ENCODE measurements at regions not wholly inside any gene's neighbourhood (a gene's known extent, or its start where the extent isn't known, plus 50 kb on each side); places are given as distances from the start of the nearest gene placed in this dataset.
"Not testable (repeated sequence)": the region's sequence is repeated elsewhere in the genome, so short reads cannot be mapped to it uniquely, and the experiment has no call there.

DNA sequence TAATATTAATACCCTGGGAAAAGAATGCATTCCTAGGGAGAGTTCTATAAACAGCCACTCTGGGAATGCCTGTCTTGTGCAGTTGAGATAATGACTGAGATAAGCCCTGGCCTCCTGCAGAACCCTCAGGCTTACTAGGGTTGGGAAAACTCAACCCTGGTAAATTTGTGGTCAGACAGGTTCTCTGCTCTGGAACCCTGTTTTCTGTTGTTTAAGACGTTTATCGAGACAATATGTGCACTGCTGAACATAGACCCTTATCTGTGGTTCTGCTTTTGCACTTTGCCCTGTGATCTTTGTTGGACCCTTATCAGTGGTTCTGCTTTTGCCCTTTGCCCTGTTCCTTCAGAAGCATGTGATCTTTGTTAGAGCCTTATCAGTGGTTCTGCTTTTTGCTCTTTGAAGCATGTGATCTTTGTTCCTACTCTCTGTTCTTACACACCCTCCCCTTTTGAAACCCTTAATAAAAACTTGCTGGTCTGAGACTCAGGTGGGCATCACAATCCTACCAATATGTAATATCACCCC, 2754.0 kb downstream of the PCDH9 start:
- DNase-seq (ENCODE audit: low read depth in 2 of 2) = not testable (repeated sequence)

DNA sequence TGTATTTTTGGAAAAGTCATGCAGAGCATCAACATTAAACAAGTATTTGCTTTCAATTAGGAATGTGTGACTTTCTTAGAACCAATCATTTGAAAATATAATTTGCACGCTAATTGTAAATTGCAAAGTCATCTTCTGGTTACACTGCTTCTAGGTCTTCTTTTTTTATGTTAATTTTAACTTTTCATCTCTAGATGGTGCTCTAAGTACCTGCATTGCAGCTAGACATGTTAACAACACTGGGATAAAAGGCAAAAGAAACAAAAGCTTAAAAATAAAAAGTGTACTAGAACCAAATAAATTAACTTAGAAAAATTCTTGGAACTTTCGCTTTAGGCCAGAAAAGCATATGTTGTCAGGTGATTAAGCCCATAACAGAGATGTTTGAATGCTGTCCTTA, 2758.2 kb downstream of the PCDH9 start:
- peak in 1 of 2 donors; percentile 71 for DNase-seq (ENCODE audit: low read depth in 2 of 2)

DNA sequence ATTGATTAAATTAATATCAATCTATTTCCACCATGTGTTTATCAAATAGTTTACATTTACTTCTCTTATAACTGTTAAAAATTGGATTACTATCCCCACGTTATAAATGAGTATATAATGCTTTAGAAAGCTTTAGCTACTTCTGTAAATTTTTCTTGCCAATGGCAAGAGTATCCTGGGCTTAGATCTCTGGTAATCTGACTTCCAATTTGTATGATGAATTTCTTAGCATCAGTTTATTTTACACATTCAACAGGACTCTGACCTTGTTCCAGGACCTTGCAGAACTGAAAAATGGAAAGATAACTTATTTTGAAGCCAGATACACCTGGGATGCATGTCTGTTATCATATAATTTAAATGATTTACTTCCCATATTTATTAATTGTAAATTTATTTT, 2759.4 kb downstream of the PCDH9 start:
- DNase-seq (ENCODE audit: low read depth in 2 of 2) = no peak

DNA sequence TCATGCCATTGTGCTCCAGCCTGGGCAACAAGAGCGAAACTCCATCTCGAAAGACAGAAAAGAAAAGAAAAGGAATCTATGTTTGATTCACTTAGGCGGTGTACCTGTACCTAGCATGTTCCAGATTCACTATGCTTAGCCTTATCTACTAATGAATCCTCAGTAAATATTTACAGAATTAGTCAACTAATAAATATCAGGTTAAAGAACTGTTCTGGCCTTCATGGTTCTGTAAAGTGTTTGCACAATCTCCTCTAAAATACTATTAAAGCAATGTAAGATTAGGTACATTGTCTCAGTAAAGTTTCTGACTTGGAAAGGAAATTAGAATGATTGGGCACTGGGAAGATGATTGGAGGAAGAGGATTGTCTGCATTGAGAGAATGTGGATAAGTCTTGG, 2770.4 kb downstream of the PCDH9 start:
- DNase-seq (ENCODE audit: low read depth in 2 of 2) = no peak

DNA sequence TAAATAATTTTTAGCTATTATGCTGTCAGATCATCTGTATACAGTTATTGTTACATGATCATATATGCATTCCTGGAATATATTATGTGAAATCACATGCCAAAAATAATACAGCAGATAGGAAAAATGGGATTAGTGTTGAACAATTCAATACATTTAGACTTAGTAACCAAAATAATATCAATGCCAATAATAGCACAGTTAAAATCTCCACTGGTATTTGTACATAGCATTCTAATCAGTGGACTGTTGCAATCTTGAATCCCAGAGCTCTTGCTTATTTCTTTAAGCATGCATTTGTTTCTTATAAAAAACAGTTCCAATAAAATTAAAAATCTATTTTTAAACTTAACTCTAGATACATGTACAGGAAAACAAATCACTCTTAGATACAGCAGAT, 2772.2 kb downstream of the PCDH9 start:
- DNase-seq (ENCODE audit: low read depth in 2 of 2) = peak in 1 of 2 donors; percentile 54

DNA sequence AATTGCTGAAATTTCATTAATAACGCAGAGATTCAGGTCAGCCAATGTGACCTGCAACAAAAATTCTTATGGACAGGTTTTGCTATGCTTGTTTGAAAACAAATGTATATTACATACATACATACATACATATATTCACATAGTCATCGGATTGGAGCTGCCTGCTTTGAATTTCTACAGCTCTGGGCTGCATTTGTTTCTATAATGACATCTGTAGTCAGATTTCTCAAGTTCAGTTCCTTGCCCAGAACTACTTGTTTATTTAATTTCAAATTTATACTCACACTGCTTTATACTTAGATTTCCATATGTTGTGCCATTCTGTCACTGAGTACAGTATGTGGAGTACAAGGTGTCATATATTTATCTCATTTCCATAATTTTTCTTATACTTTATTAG, 2775.0 kb downstream of the PCDH9 start:
- no peak for DNase-seq (ENCODE audit: low read depth in 2 of 2)

DNA sequence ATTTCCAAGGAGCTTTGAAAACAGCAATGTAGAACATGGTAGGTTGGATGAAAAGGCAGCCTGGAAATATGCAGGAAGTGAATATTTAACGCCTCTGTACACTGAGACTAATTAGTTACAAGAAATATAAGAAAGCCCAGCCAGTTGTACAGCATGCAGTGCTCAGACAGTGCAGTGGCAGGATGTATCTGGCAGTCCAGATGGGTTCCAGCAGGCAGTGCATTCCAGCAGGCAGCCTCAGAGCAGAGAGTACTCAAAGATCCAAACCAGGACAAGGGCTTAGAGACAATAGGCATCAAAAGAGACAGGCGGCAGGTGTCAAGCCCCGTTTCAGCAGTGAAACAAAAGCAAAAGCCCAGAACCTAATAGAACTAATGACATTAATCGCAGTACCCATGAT, 2776.3 kb downstream of the PCDH9 start:
- no peak for DNase-seq (ENCODE audit: low read depth in 2 of 2)

DNA sequence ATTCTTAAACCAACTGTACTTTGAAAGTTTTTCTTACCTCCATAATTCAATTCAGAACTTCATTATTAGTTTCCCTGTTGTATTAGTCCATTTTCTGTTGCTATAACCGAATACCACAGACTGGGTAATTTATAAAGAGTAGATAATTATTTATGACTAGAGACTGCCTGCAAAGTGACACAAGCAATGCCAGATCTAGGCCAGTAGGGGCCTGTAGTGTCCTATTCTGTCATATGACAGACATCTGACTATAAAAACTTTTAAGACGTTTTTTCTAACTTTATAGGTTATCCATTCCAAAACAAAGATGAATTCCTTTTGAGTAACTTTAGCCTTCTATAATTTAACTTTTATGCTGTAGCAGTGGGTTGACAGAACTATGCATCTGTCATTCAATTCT, 2783.8 kb downstream of the PCDH9 start:
- peak in 1 of 2 donors; percentile 51 for DNase-seq (ENCODE audit: low read depth in 2 of 2)

DNA sequence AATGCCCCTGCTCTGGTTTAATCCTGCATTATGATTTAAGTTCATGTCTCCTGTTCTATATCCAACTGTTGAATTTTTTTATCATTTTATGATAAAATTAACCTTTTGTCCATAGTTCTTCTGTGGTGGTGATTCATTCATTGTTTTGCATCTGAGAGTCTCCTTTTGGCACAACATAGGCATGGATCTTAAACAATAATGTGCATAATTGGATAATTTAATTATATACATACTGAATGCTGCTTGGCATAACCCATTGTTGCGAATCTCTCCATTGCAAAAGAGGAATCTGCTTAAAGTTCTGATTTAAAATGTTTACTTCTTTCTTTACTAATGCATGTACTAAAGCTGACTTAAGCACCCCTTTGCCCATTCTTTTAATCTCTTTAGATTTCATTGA, 2788.4 kb downstream of the PCDH9 start:
- DNase-seq (ENCODE audit: low read depth in 2 of 2) = no peak

DNA sequence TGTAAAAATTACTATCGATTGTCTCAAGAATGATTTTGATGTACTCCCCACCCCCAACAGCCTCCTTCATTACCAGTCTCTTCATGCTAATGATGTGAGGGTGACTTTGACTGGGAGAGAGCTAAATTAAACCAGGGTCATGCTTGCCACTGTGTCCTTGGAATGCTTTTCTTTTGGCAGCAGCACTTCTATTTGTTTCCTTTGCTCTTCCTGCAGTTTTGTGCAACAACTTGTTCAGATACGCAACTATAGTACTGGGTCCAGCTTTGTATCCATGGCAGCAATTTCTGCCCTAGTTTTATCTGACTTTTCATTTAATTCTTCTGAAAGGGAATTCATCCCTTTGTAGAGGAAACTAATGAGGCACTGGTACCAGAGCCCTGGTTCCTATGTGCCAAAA, 2792.1 kb downstream of the PCDH9 start:
- no peak for DNase-seq (ENCODE audit: low read depth in 2 of 2)

DNA sequence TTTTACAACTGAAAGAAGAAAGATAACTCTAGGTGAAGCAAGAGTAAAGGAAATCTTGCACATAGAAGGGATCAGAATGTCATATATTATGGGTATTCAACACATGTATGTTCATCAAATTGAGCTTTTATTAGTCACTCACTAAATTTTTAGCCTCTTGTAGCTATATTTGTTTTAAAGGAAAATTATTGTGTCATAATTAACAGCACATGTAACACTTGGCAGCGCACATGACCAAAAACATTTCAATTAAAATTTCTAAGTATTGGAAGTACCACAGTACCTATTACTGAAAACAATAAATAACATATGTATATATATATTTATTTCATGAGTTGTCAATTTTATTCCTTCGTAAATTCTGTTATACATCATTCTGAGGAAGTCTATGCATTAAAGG, 2800.4 kb downstream of the PCDH9 start:
- no peak for DNase-seq (ENCODE audit: low read depth in 2 of 2)

DNA sequence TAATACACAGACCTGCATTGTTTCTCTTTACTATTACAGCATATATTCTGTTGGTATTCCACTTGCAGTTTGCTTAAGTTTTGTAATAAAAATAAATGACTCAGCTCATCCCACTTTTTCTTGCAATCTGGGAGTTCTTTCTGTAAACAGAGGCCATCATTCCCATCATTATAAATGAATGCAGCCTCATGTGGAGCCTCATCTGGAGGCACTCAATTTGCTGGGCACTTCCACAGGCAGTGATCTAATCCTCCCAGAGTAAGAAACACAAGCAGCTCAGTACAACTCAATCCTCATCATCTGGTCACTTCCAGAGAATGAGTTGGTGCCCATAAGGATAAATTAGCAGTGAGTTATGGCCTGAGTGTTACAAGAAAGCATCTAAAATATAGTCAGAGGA, 2801.9 kb downstream of the PCDH9 start:
- no peak for DNase-seq (ENCODE audit: low read depth in 2 of 2)

DNA sequence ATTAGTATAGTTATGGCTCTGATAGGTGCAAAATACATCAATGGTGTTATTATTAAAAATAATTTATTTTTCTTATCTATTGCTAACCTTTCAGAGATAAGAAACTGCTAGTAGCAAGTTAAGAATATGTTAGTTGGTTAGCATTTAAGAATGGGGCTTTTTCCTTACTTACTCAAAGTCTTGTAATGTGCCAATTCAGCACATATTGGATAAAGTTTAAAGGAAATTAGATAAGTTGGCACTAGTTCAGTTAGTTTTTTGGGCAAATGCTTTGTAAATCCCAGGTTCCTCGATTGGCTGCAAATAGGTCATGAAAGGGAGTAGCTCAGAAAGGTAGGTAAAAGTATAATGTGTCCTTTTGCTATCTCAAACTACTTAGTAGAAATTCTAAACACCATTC, 2806.7 kb downstream of the PCDH9 start:
- DNase-seq (ENCODE audit: low read depth in 2 of 2) = no peak

DNA sequence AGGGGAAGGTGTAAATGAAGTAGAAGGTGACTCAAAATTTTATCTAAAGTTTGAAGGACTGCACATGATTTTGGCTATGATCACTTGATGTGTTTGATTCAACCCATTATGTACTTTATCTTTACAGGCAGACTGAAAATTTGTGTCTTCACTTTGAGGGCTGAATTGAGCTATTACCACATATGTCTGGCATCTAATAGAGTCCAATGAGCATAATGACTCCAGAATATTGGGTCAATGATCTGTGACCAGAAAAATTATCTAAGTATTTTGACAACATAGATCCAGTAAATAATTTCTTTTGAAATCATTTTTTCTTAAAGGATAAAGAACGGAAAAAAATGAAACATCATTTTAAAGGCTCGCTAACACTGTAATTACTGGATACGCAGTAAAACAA, 2810.0 kb downstream of the PCDH9 start:
- no peak for DNase-seq (ENCODE audit: low read depth in 2 of 2)

DNA sequence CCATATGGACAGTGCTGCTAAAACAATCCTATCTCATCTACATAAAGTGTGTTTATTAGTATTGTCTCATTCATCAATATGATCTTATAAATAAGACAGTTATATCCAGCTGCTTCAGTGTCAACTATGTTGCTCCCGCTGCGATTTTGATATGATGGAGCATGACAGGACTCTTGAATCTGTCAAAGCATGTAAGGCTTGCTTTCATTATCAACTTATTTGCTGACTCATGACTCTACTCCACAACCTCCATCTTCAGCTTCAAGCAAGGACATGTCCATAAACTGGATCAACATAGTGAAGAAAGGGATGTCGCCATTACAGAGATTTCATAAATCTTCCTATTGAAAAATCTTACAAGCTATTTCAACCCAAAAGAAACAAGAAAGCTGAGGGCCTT, 2812.6 kb downstream of the PCDH9 start:
- no peak for DNase-seq (ENCODE audit: low read depth in 2 of 2)

DNA sequence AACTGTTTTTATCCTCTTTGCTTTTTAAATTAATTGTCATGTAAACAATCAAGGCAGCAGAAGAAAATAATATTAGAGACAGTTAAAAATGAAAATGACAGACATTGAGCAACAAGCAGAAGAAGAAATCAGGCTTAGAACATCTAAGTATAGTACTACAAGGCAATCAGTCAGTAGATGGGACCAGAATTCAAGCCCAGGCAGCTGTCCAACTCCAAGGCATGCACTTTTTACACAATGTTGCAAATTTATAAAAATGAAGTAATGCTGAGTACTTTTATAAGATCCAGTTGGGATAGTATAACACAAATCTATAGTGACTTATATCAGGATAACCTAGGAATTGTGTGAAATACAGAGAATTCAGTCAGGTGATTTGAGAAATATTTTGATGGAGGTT, 2815.8 kb downstream of the PCDH9 start:
- DNase-seq (ENCODE audit: low read depth in 2 of 2) = no peak

DNA sequence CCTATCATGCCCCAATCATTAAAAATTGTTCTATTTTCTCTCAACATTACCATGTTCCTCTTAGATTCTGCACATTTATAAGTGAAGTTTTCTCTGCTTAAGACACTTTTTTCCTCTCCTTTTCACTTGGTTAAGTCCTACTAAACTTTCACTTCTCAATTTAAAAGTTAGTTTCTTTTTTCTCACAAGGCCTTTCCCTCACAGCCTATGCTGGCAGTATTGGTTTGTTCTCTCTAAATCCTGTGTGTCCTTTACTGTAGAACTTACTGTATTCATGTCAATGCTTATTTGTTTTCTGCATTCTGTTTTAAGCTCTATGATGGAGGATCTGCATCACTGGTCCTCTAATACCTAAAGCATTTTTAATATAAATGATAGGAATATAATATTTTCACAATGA, 2816.6 kb downstream of the PCDH9 start:
- no peak for DNase-seq (ENCODE audit: low read depth in 2 of 2)

DNA sequence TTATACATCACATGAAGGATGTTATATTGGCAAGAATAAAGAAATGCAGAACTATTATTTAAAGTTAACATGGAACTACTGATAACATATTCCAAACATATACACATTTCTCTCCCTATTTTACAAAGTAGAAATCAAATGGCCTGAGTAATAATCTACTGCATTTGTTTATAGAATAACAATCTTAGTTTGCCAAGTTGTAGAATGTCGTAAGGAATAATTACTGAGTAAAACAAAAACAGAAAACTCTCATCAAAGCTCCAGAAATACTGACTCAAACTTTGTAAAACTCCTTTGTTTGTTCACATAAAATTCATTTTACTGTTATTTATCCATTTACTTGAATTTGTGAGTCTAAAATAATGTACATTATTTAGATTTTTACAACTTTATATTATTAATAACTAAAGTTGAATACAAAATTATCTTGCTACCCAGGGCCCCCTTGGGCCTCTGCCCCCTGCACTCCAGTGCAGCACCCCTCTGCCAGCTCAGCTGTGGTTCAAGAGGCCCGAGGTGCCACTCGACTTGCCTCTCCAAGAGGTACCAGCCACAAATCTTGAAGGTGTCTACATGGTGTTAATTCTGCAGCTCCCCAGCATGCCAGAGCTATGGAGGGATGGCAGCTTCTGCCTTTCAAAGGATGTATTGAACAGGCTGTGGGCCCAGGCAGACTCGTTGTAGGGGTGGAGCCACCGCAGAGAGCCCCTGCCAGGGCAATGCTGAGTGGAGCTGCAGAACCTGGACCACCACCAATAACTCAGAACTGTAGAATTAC, 2819.7 kb downstream of the PCDH9 start:
- no peak for DNase-seq (ENCODE audit: low read depth in 2 of 2)

DNA sequence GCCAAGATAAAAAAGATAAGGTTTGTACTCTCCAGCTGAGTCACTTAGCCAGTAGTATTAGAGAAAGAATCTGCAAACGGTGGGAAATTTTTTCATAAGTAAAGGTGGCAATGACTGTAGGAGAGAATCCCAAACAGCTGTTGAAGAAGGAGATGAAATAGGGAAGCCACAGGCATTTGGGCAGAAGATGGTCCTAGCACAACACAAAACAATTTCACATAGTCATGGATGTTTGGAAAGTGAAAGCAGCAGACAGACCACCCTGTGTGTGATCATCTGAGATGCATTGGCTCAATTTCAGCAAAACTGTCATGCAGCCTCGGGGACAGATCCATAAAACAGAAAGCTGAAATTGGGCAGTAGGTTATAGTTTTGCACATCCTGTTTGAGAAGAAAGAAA, 2832.4 kb downstream of the PCDH9 start:
- DNase-seq (ENCODE audit: low read depth in 2 of 2) = no peak

DNA sequence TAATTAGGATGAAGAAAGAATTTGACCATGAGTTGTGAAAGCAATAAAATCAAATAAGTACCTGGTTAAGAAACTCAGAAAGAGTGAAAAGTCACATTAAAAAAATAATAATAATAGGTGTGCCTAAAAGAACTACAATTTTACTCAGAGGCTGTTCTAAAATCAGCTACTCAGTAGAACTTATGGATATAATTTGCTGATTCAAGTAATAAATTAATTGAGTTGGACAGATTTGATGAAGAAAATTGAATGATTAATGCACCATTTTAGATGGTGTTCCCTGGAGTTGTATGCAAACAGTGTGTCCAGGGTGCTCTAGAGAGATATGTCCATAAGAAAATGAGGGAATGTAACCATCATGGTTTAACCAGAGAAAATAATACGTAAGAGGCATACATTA, 2852.5 kb downstream of the PCDH9 start:
- DNase-seq (ENCODE audit: low read depth in 2 of 2) = no peak

DNA sequence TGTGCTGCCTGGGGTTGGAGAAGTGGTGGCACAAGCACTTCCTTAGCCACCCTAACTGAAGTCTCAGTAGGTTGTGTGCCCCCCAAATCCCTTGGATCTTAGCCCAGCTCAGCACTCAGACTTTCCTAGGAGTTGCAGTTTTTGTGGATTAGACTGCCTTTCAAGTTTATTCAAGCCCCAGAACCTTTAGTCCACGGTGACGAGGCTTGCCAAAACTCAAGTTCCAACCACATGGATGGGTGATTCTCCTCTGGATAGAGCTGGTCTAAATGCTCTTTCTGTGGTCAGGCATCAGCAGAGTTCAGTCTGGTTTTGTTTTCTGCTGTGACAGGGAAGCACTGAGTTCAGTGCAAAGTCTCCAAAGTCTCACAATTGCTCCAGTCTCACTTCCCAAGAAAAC, 2858.7 kb downstream of the PCDH9 start:
- DNase-seq (ENCODE audit: low read depth in 2 of 2) = no peak

DNA sequence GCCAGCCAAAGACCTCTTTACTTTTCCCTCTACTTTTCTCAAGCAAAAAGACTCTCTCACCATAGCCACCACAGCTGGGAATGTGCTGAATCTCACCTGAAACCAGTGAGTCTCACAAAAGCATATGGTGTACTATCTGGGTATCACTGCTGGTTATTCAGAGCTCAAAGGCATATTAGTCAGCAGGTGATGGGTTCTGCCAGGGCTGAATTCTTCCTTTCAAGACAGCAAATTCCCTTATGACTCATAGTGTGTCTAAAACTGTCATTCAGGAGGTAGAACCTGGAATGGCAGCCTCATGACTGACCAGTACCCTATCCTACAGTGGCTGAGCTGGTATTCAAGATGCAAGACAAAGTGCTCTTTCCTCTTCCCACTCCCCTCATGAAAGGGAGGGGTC, 2859.1 kb downstream of the PCDH9 start:
- no peak for DNase-seq (ENCODE audit: low read depth in 2 of 2)

DNA sequence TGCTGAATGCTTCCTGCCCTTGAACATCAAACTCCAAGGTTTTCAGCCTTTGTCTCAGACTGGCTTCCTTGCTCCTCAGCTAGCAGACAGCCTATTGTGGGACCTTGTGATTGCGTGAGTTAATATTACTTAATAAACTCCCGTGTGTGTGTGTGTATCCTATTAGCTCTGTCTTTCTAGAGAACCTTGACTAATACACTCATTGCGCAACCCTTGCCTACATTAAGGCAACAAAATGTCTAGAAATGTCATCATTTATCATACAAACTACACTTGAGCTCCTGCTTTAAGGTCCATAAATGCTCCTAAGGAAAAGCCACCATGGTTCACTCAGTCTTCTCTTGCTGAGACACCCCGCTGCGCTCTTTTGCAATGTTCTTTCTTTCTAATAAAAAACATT, 2861.0 kb downstream of the PCDH9 start:
- no peak for DNase-seq (ENCODE audit: low read depth in 2 of 2)

DNA sequence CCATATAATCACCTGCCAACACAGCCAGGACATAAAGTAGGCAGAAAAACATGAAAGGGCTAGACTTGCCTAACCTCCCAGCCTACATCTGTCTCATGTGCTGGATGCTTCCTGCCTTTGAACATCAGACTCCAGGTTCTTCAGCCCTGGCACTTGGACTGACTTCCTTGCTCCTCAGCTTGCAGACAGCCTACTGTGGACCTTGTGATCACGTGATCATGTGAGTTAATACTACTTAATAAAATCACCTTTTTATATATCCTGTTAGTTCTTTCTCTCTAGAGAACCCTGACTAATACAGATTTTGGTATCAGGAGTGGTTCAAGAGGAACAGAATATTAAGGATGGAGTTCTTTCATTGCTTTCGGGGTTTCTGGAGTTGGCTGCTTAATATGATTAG, 2867.6 kb downstream of the PCDH9 start:
- DNase-seq (ENCODE audit: low read depth in 2 of 2) = no peak
